Heart left ventricle (tissue), 16 donors: ENCODE measurements at regions not wholly inside any gene's neighbourhood (a gene's known extent, or its start where the extent isn't known, plus 50 kb on each side); places are given as distances from the start of the nearest gene placed in this dataset.

Experiments
- ATAC-seq, 4 donors: fragments of 200-7000 bp; cut with Tn5 transposase; one replicate each; pipeline ENCODE4 v1.9.1; 2020 to 2022; ENCODE audit warnings: moderate library complexity in 4 of 4, mild to moderate bottlenecking in 3 of 4, moderate number of reproducible peaks in 1 of 4
- DNase-seq, 5 donors: peaks; one replicate each; pipeline ENCODE4 v3.0.0-alpha.2; 2020
- H3K27ac ChIP-seq, 12 donors: fragments of 200-600 bp; sonication (generic) in 4 of 12; one replicate each; pipeline versions ENCODE4 v1.5.0 to v1.8.0; 2016 to 2022; ENCODE audit warnings: mild to moderate bottlenecking in 2 of 12
- H3K27me3 ChIP-seq, 9 donors: fragments of 200-600 bp; sonication (generic) in 2 of 9; one replicate each; pipeline versions ENCODE4 v1.5.1 to v1.8.0; 2016 to 2022; ENCODE audit warnings: mild to moderate bottlenecking in 3 of 9
- H3K36me3 ChIP-seq, 9 donors: fragments of 200-600 bp; sonication (generic) in 2 of 9; one replicate each; pipeline versions ENCODE4 v1.5.0 to v1.8.0; 2018 to 2022; ENCODE audit warnings: mild to moderate bottlenecking in 2 of 9
- H3K4me1 ChIP-seq, 12 donors: fragments of 200-600 bp; sonication (generic) in 4 of 12; one replicate each; pipeline versions ENCODE4 v1.5.0 to v1.8.0; 2016 to 2022; ENCODE audit warnings: mild to moderate bottlenecking in 3 of 12
- H3K4me3 ChIP-seq, 12 donors: fragments of 200-600 bp; sonication (generic) in 4 of 12; one replicate each; pipeline versions ENCODE4 v1.5.0 to v1.8.0; 2017 to 2022; ENCODE audit warnings: mild to moderate bottlenecking in 9 of 12, moderate library complexity in 4 of 12
- H3K9me3 ChIP-seq, 12 donors: fragments of 200-600 bp; sonication (generic) in 4 of 12; one replicate each; pipeline versions ENCODE4 v1.5.0 to v1.8.0; 2016 to 2022; ENCODE audit warnings: mild to moderate bottlenecking in 1 of 12
- CTCF ChIP-seq, 12 donors: fragments of 200-600 bp; sonication (generic) in 4 of 12; IDR thresholded peaks; one replicate each; pipeline versions ENCODE4 v1.5.0 to v1.8.0; 2018 to 2022; ENCODE audit warnings: antibody characterized with exemption in 12 of 12, mild to moderate bottlenecking in 5 of 12
- POLR2A ChIP-seq, 2 donors: fragments of 450-650 bp; IDR thresholded peaks; one replicate each; pipeline ENCODE4 v1.6.1; 2017; ENCODE audit warnings: antibody characterized with exemption in 2 of 2, mild to moderate bottlenecking in 2 of 2, moderate library complexity in 2 of 2
- WGBS, 4 donors: extraction: QIAGEN DNeasy Blood & Tissue Kit in 2 of 4; methylation state at CpG; one replicate each; pipeline versions ENCODE4 v1.1.5 to v1.1.7; 2013 to 2018; 5-methylcytosine and 5-hydroxymethylcytosine counted together
- intact Hi-C, 10 donors: fragments of 100-400 bp; cut with DNase I; formaldehyde crosslinking; loops; one replicate each; pipeline versions ENCODE4 v1.11.1 to v1.14.2; 2022
- donor health status: ischemic (EF 13 %, LVEDD 7.1; RV severe dilation, severe dysfunction).
- donor health status: healthy with polysubstance abuse.
- donor health status: DM: no; HTN: yes; CAD: no.
- donor health status: DM: no; HTN: no; CAD: no.
- donor health status: ischemic (EF 25% LVEDD 6.9; RV normal size, moderate dysfunction).
- donor health status: ischemic (EF 25% LVEDD 5.7; RV mildly dilated, moderate dysfunction).
- donor health status: healthy.
- donor health status: DM: yes; HTN: yes; CAD: no.
- donor health status: ischemic (EF 35%, LVEDD 5.7; RV mildly dilated, moderate dysfunction).
- donor health status: nonischemic (EF 11% LVEDD 7.7; RV severe dilation, severe dysfunction).
- donor health status: DM: yes; HTN: yes; CAD: no.
- donor health status: PGD.
- donor health status: ischemic (EF 29% LVEDD 5.4; RV normal size, mild dysfunction).
- donor health status: nonischemic (EF 23%, LVEDD 6.1; RV moderate dilation, normal function).

- intact Hi-C loops = no loop called here
- Histone ChIP-seq H3K36me3 (no peaks in the 10 kb centered on the region), H3K27ac (no peak overlapping the region), H3K4me1 (no peaks in the 10 kb centered on the region), H3K9me3 (peaks cover 0 to 3% (median 0%) of the 10 kb centered on the region in 12 donors), H3K4me3 (no peak overlapping the region), H3K27me3 (peaks cover 0 to 3% (median 0%) of the 10 kb centered on the region in 9 donors)
- WGBS, 4 donors = 95 to 100% (median 99%) methylated on average over 2 of the region's 2 CpGs
- TF ChIP-seq POLR2A (IDR thresholded peaks at IDR 0.05) (no peak), CTCF (IDR thresholded peaks at IDR 0.05) (no peak)
- ATAC-seq (no peak), DNase-seq (no peak)
These were observed 54.1 kb upstream of the MARCHF10 start for GRCh38 chr17:62862251-62862650.

GRCh38 chr17:62860962-62861873, 53.1 kb upstream of the MARCHF10 start:
- ATAC-seq = no peak
- H3K9me3 ChIP-seq = peaks cover 0 to 3% (median 0%) of the 10 kb centered on the region in 12 donors
- no peak overlapping the region for H3K27ac ChIP-seq
- no peak for TF ChIP-seq POLR2A (IDR thresholded peaks at IDR 0.05)
- no peak for DNase-seq
- intact Hi-C loops = no loop called here
- H3K27me3 ChIP-seq = peaks cover 0 to 3% (median 0%) of the 10 kb centered on the region in 9 donors
- H3K36me3 ChIP-seq = no peaks in the 10 kb centered on the region
- no peak overlapping the region for H3K4me3 ChIP-seq
- H3K4me1 ChIP-seq = no peaks in the 10 kb centered on the region
- WGBS, 4 donors = 74 to 80% (median 79%) methylated on average over 8 of the region's 8 CpGs

GRCh38 chr17:62859146-62859545, 51.0 kb upstream of the MARCHF10 start:
- DNase-seq (no peak), ATAC-seq (no peak)
- H3K4me1 ChIP-seq = no peaks in the 10 kb centered on the region
- no peaks in the 10 kb centered on the region for H3K36me3 ChIP-seq
- no peak for TF ChIP-seq POLR2A (IDR thresholded peaks at IDR 0.05)
- TF ChIP-seq CTCF (IDR thresholded peaks at IDR 0.05) = no peak
- no peaks in the 10 kb centered on the region for H3K9me3 ChIP-seq
- 86 to 90% (median 89%) methylated on average over 3 of the region's 3 CpGs for WGBS, 4 donors
- H3K27me3 ChIP-seq = peaks cover 0 to 3% (median 0%) of the 10 kb centered on the region in 9 donors
- no peak overlapping the region for H3K27ac ChIP-seq
- H3K4me3 ChIP-seq = no peak overlapping the region
- intact Hi-C loops = no loop called here
